ENCODE measurements at regions not wholly inside any gene's neighbourhood (a gene's known extent, or its start where the extent isn't known, plus 50 kb on each side); places are given as distances from the start of the nearest gene placed in this dataset.

DNA sequence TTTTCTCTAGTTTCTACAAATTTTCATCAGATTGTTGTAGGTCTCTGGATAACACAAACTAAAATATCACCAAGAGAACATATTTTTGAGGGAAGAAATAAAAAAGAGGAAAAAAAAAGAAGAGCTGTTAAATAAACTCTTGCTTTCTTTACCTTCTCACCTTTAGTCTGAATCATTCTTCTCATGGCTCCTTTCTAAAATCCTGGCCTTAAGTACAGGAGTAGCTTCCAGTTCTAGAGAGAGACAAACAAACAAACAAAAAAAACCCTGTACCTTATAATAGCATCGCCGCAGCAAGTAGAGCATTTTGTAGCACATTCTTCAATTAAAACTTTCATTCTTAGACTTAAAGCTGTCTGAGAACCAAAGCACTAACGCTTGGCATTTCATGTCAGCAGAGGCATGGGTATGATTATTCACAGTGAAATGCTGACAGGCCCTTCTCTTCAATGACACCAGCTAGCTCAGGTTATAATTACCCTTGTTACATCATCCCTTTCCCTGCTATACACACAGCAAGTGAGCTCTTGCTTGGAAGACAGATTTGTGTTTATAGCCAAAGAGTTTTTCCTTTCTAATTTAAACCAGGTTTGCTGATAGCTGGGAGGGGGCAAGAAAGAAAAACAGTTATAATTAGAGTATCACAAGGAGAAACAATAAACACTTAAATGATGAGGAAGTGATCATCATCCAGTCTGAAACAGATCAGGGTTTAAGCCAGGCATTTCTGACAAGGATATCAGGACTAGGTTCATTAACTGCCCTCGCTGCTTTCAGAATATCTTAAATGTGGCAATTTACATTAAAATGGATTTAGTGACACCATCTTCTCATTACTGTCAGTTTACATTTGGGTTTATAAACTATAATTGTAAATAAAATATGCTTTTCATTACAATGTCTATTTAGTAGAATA, 510.9 kb upstream of the ZNF608 start:
- no peak overlapping the region for H3K27ac ChIP-seq
- no peaks in the 10 kb centered on the region for H3K27me3 ChIP-seq
- no peaks in the 10 kb centered on the region for H3K9me3 ChIP-seq
- no peak for TF ChIP-seq POLR2A (IDR thresholded peaks at IDR 0.05)
- TF ChIP-seq, protein P1, sequence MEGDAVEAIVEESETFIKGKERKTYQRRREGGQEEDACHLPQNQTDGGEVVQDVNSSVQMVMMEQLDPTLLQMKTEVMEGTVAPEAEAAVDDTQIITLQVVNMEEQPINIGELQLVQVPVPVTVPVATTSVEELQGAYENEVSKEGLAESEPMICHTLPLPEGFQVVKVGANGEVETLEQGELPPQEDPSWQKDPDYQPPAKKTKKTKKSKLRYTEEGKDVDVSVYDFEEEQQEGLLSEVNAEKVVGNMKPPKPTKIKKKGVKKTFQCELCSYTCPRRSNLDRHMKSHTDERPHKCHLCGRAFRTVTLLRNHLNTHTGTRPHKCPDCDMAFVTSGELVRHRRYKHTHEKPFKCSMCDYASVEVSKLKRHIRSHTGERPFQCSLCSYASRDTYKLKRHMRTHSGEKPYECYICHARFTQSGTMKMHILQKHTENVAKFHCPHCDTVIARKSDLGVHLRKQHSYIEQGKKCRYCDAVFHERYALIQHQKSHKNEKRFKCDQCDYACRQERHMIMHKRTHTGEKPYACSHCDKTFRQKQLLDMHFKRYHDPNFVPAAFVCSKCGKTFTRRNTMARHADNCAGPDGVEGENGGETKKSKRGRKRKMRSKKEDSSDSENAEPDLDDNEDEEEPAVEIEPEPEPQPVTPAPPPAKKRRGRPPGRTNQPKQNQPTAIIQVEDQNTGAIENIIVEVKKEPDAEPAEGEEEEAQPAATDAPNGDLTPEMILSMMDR (IDR thresholded peaks at IDR 0.05): no peak
- no peak overlapping the region for H3K4me3 ChIP-seq (replicated peaks in 1 of 3)
- DNase-seq: no peak
- intact Hi-C loops (cut with DNase I): no loop called here
- no peaks in the 10 kb centered on the region for H3K4me1 ChIP-seq
- WGBS, 2 donors: 74 to 79% methylated on average over 4 of the region's 4 CpGs
- no peaks in the 10 kb centered on the region for H3K36me3 ChIP-seq

DNA sequence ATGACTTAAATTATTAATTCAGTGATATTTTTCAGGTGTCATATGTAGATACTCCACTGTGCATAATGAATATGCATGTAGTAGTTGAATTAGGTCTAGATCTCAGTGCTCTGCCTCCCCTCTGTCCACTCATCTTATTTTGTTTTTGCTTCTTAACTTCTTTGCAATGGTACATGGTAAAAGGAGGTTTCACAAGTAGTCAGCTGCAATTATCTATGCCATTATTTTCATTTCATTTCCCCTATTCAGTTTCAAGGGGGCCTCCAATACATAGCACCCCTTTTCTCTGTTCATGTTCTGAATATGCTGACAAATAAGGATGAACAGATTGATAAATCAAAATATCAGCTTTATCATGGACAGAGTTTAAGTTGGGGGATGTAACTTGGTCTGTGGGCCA, 511.6 kb upstream of the ZNF608 start:
- Histone ChIP-seq H3K4me1 (no peaks in the 10 kb centered on the region), H3K4me3 (replicated peaks in 1 of 3) (no peak overlapping the region), H3K27me3 (no peaks in the 10 kb centered on the region), H3K9me3 (no peaks in the 10 kb centered on the region), H3K36me3 (no peaks in the 10 kb centered on the region), H3K27ac (no peak overlapping the region)
- TF ChIP-seq, protein P1 (IDR thresholded peaks at IDR 0.05): no peak
- no peak for TF ChIP-seq POLR2A (IDR thresholded peaks at IDR 0.05)
- no peak for DNase-seq
- intact Hi-C loops (cut with DNase I): no loop called here

DNA sequence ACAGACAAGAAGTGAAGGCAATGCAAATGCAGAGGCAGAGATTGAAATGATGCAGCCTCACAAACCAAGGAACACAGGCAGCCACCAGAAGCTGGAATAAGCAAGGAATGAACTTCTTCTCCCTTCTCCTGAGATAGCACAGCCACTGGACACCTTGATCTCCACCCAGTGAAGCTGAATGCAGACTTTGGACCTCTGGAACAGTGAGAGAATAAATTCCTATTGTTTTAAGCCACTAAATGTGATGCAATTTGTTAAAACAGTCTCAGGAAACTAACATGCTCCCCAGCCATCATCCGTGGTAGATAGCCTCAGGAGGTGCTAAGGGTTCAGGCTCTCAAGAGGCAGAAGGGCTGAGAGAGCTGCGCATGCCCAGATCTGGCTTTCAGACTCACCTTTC, 512.2 kb upstream of the ZNF608 start:
- Histone ChIP-seq H3K4me1 (no peaks in the 10 kb centered on the region), H3K36me3 (no peaks in the 10 kb centered on the region), H3K4me3 (replicated peaks in 1 of 3) (no peak overlapping the region), H3K27ac (no peak overlapping the region), H3K27me3 (no peaks in the 10 kb centered on the region), H3K9me3 (no peaks in the 10 kb centered on the region)
- no peak for TF ChIP-seq POLR2A (IDR thresholded peaks at IDR 0.05)
- TF ChIP-seq, protein P1 (IDR thresholded peaks at IDR 0.05): no peak
- WGBS, 2 donors: 47 to 58% methylated on average over 2 of the region's 2 CpGs
- no peak for DNase-seq
- intact Hi-C loops (cut with DNase I): no loop called here

DNA sequence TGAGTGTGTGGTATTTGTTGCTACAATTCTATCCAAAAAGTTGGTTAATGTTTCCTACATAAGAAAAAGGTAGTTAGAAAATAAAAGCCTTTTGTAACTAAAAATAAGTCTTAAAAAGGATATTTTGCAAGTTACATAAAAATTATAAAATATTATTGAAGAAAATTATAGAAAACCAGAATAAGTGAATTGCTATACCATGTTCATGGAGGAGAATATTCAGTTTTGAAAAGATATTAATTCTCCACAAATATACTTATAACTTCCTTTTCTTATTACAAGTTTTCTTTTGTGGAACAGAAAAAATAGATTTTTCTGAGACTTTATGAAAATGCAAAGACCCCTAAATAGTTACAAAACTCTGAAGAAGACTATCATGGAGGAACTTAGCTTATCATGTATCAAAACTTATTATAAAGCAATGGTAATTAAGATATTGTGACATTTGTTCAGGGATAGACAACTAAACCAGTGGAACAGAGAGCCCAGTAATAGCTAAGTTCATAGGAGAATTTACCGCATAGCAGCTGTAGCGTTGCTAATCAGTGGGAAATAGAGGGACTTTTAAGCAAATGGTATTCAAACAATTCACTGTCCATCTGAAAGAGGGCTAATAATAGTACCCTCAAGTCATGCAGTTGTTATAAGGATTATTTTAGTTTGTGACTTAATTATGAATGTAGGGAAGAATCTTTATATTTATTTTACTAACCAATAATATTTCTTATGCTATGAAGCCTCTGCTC, 515.2 kb upstream of the ZNF608 start:
- H3K36me3 ChIP-seq: no peaks in the 10 kb centered on the region
- WGBS, 2 donors: 98 to 99% methylated on average over 2 of the region's 2 CpGs
- H3K27me3 ChIP-seq: no peaks in the 10 kb centered on the region
- intact Hi-C loops (cut with DNase I): no loop called here
- no peak overlapping the region for H3K27ac ChIP-seq
- H3K4me1 ChIP-seq: no peaks in the 10 kb centered on the region
- H3K4me3 ChIP-seq (replicated peaks in 1 of 3): no peak overlapping the region
- H3K9me3 ChIP-seq: no peaks in the 10 kb centered on the region
- DNase-seq: no peak
- no peak for TF ChIP-seq POLR2A (IDR thresholded peaks at IDR 0.05)
- TF ChIP-seq, protein P1 (IDR thresholded peaks at IDR 0.05): no peak

DNA sequence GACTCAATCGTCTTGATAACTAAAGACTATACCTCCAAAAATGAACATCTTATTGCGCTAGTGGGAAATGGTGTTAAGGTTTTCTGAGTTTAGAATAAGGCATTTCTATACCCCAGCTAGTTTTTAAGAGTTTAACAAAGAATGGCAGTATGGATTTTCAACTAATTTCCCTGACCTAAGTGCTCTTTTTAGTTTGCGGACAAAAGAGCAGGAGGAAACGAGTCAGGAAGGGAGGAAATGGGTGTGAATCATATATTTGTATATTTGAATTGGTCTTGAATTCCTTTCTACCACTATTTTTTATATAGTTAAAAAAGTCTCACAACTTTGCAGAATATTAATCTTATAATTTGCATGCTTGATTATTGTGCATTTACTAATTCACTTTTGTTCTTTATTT, 516.3 kb upstream of the ZNF608 start:
- Histone ChIP-seq H3K4me1 (no peaks in the 10 kb centered on the region), H3K27me3 (no peaks in the 10 kb centered on the region), H3K9me3 (no peaks in the 10 kb centered on the region), H3K27ac (no peak overlapping the region), H3K36me3 (no peaks in the 10 kb centered on the region), H3K4me3 (replicated peaks in 1 of 3) (no peak overlapping the region)
- intact Hi-C loops (cut with DNase I): no loop called here
- TF ChIP-seq, protein P1 (IDR thresholded peaks at IDR 0.05): no peak
- TF ChIP-seq POLR2A (IDR thresholded peaks at IDR 0.05): no peak
- no peak for DNase-seq
- 84 to 85% methylated on average over 4 of the region's 4 CpGs for WGBS, 2 donors
